HepG2 (cell line): ENCODE measurements at regions not wholly inside any gene's neighbourhood (a gene's known extent, or its start where the extent isn't known, plus 50 kb on each side); places are given as distances from the start of the nearest gene placed in this dataset.

ENCODE experiments used
- ZBTB7A ChIP-seq: sonication (generic); formaldehyde crosslinking; IDR thresholded peaks from 2 replicates; pipeline ENCODE4 v1.8.0; 2022; ENCODE audit warnings: mild to moderate bottlenecking, missing genetic modification reagents
- TF ChIP-seq, protein P1 (sequence below): sonication (generic); formaldehyde crosslinking; conservative IDR thresholded peaks from 2 replicates; pipeline ENCODE4 v1.8.0; 2022; ENCODE audit warnings: mild to moderate bottlenecking, moderate library complexity, missing genetic modification reagents

DNA sequence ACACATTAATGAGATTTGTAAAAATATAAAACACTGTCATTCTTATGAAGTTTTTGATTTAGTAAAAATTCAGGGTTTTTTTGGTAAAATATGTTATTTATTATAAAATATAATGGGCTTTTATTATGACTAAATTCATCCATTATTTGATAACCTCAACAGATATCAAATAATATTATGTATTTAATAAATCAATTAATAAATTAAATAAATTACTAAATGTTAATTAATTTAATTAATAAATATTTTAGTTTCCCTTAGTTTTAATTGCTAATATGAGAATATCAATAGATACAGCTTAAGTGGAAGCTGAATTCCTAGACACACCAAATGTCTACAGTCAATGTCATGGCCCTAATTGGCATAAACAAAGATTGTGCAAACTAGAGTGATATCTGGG, 82.3 kb upstream of the DGKG start:
- TF ChIP-seq ZBTB7A: no peak
- TF ChIP-seq, protein P1, sequence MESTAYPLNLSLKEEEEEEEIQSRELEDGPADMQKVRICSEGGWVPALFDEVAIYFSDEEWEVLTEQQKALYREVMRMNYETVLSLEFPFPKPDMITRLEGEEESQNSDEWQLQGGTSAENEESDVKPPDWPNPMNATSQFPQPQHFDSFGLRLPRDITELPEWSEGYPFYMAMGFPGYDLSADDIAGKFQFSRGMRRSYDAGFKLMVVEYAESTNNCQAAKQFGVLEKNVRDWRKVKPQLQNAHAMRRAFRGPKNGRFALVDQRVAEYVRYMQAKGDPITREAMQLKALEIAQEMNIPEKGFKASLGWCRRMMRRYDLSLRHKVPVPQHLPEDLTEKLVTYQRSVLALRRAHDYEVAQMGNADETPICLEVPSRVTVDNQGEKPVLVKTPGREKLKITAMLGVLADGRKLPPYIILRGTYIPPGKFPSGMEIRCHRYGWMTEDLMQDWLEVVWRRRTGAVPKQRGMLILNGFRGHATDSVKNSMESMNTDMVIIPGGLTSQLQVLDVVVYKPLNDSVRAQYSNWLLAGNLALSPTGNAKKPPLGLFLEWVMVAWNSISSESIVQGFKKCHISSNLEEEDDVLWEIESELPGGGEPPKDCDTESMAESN (CRISPR knock-in tag): no peak
